T-helper 1 cell (primary cell): ENCODE measurements at regions not wholly inside any gene's neighbourhood (a gene's known extent, or its start where the extent isn't known, plus 50 kb on each side); places are given as distances from the start of the nearest gene placed in this dataset.

Experiments used
- DNase-seq, 5 donors: peaks; one replicate each; pipeline ENCODE4 v3.0.0-alpha.2; 2012 to 2020

DNA sequence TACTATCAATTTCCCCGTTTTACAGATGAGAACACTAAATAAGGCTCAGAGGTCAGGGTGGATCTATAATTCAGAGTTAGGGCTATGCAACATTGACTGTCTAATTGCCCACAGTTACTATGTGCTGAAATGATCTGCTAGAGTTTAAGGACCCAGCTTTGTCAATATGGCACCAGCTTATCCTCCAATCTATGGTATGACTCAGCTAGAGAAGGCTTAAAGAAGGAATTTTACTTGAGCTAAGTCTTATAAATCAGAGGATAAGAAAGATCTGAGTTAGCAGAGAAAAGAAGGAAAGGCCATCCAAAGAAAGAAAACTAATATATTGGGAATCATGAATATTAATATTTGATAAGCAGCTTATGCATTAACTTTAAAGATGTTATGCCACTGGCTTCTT, 78.1 kb downstream of the ASB9 start:
- no peak for DNase-seq

DNA sequence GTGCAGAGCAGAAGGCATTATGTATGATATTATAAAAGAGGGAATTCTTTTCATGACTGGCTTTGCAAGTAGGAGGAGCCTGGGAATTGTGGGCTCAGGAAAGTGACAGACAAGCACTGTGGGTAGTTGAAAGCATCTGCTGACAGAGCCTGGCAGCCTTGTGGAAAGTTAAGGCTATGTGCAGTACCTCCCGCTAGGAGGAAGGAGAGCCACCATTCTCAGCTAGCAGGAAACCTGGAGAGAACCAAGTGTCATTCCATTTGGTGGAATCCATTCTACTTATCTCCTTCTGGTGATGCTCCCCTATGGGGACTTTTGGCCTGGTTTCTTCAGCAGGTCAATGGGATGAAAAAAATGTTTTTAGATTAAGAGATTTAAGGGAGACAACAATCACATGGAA, 81.8 kb downstream of the ASB9 start:
- no peak for DNase-seq

DNA sequence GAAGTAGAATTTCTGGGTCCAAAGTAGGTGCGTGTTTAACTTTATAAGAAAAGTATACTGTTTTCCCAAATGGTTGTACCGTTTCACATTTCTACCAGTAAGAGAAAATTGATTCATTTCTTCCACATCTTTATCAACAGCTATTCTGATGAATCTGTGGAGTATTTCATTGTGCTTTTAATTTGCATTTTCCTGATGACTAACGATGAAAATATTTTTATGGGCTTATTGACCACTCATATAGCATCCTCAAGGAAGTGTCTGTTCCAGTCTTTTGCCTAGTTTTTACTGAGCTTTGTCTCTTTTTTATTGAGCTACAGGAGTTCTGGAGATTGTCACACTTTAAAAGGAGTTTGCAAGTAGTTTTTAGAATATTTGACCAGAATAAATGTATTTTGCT, 92.6 kb downstream of the ASB9 start:
- no peak for DNase-seq

DNA sequence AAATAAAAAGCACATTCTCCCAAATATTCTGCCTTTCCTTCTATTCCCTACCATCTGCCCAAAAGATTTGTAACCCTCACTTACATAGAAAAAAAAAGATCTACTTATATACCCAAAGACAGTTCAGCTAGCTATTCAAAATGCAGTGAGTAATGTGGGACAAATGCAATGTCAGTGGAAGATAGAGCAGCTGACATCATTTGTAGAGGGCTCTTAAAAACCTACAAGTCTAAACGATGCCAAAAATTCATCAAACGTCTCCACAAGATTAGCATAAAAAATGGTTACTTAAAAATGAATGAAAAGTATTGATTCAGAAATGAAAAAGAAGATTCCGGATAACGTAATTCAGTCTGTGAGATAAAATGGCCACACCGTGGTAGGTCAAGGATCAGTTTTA, 96.5 kb downstream of the ASB9 start:
- DNase-seq: no peak

DNA sequence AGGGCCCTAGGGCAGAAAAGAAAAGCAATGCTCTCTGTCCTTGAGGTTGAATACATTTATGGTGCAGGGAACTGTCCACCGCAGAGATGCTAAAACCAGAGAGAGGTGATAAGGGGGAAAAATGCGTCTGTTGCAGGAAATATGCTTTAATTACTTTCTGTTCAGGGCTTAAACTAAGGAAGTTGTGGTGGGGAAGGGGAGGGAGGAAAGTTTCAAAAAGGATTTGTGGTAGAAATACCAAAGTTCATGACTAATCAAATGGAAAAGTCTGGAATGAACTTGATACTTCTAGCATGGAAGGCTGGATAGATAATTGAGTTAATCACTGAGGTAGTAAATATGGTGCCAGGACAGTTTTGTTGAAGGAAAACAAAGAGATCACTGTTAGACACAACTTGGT, 99.0 kb downstream of the ASB9 start:
- peak in 1 of 5 donors; percentile 2 for DNase-seq

DNA sequence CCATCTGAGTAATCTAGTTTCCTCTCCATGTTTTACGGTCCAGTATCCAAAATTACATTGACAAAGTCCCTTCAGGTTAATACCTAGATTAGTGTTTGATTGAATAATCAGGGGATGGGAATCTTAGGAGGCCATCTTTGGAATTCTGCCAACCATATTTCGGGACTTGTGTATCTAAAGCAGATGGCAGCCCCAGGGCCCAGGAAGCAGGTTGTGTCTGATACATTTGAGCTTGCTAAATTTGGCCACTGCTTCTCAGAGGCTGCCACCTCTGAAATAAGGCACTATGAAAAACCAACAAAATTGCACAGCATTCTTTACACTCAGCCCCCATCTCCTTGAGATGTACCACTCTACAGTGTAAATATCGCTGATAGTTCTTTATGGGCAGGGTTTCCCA, 102.1 kb downstream of the ASB9 start:
- no peak for DNase-seq

DNA sequence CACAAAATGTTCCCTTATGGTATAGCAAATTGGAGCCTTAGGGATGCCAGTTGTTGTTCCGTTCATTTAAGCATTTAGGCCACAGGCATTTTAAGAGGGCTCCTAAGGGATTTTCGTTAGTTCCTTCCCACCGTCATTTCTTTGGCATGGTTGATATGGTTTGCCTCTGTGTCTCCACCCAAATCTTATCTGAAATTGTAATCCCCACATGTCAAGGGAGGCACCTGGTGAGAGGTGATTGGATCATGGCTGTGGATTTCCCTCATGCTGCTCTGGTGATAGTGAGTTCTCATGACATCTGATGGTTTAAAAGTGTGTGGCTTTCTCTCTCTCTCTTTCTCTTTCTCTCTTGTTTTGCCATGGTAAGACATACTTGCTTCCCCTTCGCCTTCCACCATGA, 104.1 kb downstream of the ASB9 start:
- DNase-seq: no peak

DNA sequence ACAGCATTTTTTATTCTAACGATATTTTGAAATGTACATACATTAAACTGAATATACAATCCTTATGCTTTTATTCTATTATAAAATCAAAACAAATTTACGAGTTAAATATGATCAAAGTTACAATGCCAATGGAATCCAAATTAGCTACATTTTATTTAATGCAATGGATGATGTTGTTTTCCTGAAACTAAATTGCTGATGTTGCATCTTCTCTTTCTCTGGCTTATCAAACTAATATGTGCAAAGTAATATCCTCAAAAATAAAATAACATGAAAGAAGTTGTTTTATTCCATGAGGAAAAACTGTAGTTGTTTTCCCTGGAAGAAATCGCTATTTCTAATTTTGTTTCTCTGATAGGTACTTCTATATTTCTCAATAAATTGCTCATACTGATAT, 106.8 kb downstream of the ASB9 start:
- no peak for DNase-seq

DNA sequence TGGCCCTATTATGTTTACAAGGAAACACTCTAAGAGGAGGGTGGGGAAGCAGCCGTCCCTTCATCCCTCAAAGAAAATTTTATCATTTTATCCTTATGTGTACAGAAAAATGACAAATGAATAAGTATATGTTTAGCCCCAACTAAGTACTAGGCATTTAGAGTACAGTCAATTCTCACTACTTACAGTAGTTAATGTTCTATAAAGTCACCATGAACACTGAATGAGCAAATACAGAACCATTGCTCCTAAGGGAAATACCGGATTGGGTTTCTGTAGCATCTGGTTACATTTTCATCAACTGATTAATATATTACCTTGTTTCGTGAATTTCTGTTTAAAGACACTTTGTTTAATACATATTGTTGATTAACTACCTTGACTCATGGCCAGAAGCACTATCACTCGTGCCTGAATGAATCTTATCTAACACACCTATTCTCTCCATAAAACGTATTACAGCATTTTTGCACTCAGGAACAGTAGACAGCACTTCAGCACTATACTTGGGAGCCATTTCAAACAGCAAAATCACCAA, 109.3 kb downstream of the ASB9 start:
- DNase-seq: no peak

DNA sequence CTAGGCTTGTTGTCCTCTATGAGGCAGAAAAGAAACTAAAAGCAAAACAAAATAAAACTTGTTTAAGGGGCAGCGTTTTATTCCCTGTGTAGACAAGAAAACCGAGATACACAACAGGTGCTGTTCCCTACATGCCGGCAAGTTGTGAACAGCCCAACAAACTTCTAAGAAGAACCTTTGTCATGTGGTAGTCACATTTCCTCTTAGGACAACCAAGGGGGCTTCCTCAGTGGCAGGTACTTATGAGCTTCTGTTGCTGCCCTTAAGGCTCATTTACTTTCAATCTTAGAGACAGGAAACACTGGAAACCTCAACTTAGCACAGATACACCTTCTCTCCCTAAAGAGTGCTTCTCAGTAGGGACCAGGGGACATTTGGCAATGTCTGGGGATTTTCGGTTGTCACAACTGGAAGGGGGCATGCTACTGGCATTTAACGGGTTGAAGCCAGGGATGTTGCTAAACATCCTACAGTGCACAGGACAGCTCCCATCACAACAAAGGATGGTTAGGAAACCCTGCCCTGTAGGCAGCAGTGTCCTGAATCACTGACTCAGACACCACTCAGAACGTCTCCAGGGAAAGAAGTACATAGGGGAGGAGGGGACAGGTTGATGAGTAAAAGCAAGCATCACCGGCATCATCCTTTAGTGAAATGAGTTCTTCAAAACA, 111.0 kb downstream of the ASB9 start:
- DNase-seq: peak in 1 of 5 donors; percentile 55

DNA sequence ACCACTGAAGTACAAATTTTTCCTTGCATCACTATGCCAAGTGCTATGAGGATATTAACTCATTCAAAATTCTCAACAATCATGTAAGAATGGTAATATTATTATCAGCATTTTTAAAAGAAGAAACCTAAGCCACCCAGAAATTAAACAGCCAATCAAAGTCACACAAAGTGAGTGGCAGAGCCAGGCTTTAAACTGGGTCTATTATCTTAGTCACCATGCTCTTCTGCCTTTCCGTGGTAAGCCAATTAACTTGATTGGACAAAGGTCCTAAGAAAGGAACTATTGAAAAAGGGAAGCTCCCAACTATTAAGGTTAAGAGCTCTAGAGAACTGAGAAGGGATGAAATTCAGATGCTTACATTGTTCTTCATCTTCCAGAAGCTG, 111.5 kb downstream of the ASB9 start:
- no peak for DNase-seq

DNA sequence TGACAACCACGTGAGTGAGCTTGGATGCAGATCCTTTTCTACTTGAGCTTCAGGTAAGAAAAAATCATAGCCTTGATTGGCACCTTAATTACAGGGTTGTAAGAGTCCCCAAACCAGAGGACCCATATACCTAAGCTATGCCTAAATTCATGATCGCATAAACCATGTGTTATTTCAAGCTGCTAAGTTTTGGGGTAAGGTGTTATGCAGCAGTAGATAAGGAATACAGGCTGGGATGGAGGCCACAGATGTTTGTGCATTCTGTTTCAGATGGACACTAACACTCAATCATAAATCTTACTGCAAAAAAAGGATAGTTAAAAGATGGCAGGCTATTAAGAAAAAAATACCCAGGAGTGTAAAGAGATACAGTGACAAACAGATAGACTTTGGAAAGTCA, 112.3 kb downstream of the ASB9 start:
- no peak for DNase-seq

DNA sequence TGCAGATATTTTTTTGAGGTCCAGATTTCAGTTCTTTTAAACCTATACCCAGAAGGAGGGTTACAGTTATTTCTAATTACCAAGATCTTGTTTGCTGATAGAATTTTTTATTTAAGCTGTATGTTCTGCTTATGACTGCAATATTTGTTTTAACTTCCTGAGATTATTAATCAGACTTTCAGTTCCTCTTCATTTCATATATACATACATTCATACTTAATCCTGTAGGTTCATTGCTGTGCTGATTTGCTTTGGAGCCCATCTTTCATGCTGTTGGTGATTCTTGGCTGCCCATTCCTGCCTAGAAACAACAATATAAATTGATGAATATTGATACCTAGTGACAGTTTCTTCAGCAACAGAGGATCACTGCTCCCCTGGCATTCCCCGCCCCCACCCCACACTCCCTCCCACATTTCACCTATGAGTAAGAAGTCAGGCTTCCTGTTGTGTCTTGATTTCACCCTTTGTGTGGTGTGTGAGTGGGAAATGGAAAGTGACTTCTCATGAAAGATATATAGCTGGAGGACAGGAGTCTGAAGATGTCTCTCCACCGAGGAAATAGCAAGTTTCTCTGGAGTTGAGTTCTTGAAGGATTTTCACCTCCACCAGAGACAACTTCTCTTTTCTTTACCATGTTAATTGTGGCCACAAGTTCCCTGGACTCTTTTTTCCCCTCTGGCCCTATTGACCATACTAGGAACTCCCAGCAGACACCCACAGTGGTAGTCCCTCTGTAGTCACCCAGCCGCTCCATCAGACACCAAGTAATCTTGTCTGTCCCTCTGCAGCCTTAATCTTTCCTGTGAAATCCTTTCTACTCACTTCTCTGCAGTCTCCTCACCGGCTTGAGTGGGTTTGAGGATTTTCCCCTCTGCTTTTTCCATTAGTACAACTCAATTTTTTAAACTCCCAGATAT, 118.4 kb downstream of the ASB9 start:
- peak in 2 of 5 donors; percentile 8 to 47 for DNase-seq

DNA sequence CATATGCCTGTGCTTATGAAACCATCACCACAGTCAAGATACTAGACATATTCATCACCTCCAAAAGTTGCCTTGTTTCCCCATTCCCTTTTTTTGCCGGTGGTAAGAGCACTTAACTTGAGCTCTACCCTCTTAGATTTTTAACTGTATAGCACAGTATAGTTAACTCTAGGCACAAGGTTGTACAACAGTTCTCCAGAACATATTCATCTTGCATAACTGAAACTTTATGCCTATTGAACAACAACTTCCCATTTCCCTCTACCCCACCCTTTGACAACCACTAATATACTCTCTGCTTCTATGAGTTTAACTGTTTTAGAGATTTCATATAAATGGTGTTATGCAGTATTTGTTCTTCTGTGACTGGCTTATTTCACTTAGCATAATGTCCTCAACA, 119.3 kb downstream of the ASB9 start:
- DNase-seq: no peak

DNA sequence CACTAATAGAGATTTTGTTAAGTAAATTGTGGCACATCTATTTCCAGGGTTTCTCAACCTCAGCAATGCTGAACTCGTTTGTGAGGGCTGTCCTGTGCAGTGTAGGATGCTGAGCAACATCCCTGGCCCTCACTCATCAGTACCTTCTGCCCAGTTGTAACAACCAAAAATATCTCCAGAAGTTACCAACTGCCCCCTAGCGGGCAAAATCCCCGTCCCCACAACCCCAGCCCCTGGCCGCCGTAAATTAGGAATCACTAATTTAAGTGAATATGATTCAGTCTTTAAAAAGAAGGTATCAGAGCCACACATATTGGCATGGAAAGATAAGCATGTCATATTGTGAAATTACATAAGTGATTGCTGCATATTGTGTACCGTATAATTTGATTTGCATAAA, 123.4 kb downstream of the ASB9 start:
- DNase-seq: no peak

DNA sequence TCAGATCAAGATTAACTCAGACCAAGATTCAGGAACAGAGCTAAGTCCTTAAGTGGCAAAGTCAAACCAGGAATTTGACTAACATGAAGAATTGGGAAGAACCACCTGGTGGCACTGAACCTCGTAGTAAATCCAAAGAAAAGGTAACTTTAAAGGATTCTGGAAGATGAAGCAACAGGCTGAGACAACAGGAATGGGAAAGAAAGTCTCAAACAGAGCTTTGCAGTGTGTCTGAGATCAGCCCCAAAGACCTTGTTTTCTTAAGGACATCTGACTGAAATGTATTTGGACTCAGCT, 126.1 kb downstream of the ASB9 start:
- no peak for DNase-seq

DNA sequence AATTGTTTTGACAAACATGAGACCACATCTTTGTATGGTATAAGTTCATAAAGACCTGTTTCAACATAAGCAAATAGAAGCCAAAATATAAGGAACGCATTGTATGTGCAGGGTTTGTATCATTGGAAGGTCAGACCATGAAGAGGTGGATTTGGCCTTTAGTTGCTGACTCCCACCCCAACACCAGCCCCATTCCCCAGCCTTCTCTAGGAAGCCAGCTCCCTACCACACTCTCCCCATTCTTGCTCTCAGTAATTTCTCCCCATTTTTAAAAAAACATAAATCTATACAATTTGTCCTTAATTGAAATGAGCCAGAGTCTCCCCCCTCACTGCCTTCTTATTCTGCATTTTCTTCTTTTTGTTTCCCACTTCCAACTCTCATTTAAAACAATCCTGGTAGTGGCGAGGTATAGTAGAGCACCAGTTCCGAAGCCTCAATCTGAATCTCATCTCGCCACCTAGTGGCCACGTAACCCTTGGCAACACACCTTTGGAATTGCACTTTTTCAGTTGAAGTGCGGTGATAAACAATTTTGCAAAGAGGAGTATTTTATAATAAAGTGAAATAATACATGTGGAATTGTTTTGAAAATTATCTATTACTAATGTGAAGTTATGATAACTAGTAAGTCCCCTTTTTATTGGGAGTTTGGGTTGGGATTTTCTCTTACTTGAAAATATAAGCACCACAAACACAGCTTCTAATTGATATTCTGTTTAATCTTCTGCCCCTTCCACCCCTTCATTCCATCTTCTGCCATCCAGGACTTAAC, 126.6 kb downstream of the ASB9 start:
- peak in 4 of 5 donors; percentile 11 to 42 (median 24) for DNase-seq

DNA sequence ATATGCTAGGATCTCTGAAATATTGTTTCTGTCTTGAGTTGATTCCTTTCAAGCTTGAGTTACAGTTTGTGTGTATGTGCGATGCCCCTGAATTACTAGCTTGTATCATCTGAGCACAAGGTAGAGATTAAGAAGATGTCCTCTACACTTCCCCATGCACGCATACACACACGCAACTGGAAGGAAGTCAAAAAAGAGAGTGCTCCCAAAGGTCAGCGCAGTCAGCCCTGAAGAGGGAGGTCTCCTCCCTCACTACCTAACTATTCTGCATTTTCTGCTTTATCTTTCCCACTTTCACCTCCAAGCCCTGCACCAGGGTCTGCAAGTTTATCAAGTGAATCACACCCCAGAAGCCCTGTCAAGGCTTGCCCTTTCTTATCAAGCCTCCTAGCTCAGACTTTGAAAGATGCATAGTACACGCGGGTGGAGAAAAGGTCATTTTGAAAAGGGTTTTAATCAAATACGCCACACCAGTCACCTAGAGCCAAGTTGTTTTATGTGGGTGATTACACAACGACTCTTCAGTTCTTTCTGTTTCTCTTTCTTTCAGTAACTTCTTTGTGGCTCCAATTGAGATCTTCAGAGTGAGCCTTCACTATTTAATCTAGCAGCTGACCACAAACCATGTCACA, 127.7 kb downstream of the ASB9 start:
- peak in 1 of 5 donors; percentile 12 for DNase-seq

DNA sequence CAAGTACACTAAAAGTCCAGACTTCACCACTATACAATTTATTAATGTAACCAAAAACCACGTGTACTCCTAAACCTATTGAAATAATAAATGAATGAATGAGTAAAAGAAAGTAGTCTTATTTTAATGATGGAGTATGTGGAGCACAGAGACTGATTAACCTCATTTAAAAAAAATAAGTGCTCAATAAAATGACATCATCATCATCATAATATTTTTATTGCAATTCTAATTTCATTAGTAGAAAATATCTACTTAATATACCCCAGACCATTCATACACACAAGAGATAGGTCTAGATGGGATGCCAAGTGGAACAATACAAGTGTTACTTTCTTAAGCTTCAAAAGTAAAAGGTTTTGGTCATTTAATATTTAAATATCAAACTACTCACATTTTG, 133.1 kb downstream of the ASB9 start:
- DNase-seq: no peak

DNA sequence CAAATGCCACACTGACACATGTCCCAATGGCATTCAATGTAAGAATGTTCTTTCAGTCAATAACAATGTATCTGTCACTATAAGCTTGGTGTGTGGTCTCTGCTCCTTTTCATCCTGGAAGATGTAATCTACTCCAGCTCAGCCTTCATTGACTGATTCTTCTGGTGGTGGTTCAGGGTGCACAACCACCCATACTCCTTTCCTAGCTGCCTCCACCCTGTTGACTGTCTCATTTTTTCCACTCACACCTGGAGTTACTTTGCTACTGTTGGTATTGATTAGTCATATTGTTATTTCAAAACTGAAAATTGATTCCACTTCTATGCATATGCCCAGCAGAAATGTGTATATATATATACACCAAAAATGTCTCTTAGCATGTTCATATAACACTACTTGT, 140.5 kb downstream of the ASB9 start:
- DNase-seq: no peak

DNA sequence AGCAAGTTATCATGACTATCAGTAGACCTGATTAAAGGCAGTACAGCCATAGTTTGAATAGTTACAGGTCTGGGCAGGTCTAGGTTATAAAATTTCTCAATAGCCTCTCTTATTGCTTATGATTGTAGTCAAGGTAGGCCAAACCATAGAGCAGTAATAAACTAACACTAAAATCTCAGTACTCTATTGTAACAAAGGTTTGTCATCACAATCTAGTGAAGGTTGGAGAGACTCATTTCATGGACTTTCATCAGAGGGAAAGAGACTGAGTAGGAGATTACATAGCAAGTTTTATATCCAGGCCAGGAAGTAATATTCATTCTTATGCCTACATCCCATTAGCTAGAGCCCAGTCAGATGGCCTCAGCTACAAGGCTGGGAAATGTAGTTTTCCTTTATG, 141.0 kb downstream of the ASB9 start:
- DNase-seq: no peak

DNA sequence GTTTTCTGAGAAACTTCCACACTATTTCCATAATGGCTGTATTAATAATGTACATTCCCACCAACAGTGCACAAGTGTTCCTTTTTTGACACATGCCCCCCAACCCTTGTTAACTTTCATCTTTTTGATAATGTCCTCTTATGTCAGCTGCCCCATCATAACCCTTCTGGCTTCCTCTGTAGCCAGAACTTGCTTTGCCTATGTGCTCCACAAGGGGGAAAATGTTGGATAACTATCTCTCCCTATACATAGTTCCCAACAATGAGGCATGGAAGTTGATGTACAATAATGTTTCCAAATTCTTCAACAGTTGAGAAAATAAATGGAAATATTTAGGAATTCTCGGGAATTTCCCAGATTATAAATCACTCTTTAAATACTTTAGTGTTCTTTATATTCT, 142.9 kb downstream of the ASB9 start:
- DNase-seq: no peak

DNA sequence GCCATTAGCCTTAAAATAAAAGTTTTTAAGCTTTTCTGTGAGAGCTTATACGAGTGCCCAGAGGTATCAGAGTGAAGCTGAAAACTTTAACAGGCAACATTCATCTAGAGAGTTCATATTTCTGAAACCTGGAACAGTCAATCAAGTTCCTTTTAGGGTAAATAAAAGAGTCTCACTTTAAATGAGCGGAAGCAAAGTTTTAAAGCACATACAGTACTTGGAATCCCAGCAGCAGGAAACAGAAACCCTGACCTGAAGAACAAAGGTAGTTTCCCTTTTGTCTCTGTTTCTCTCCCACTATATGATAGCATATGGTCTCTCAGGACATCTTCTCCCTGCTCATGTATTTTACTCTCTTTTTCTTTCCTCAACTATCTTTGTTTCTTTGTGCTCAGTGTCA, 153.0 kb downstream of the ASB9 start:
- DNase-seq: peak in 1 of 5 donors; percentile 33
